HCT116 (cell line): ENCODE measurements at regions not wholly inside any gene's neighbourhood (a gene's known extent, or its start where the extent isn't known, plus 50 kb on each side); places are given as distances from the start of the nearest gene placed in this dataset.

Source experiments
- ATAC-seq: fragments of 200-7000 bp; cut with Tn5 transposase; 2 replicates; pipeline ENCODE4 v1.9.1; 2020; ENCODE audit warnings: mild to moderate bottlenecking, moderate library complexity
- BruUV-seq: library from RNA; stranded (reverse); fragments of 400-500 nt; replicated peaks from 2 replicates; lab custom pipeline; 2021; lab: Mats Ljungman, UMichigan
- CTCF ChIA-PET: fragments of 300-600 bp; sonication (Branson Sonifier 250); formaldehyde crosslinking; loops from one replicate; lab custom pipeline; 2021; ENCODE audit warnings: antibody characterized with exemption; lab: Charles Lee
- POLR2A ChIA-PET: fragments of 300-600, 350-600 bp; sonication (Branson Sonifier 250); formaldehyde crosslinking; loops from one replicate; lab custom pipeline; 2021; ENCODE audit warnings: antibody characterized with exemption; lab: Charles Lee
- RAD21 ChIA-PET, 2 experiments: fragments of 300-600 bp; sonication (Branson Sonifier 250); formaldehyde crosslinking; loops; one replicate each; lab custom pipeline; 2023; ENCODE audit warnings: low total read pairs in 2 of 2; ENCODE audit not compliant: uncharacterized antibody in 2 of 2, unreplicated experiment in 2 of 2, low non-redundant PET in 1 of 2; lab: Charles Lee
- DNase-seq: peaks from one replicate; pipeline ENCODE4 v3.0.0-alpha.2; 2010; ENCODE audit warnings: low read depth, low spot score
- H2AFZ ChIP-seq: fragments of 200-600 bp; shearing (Covaris generic), sonication (generic); 2 replicates; pipeline ENCODE4 v1.6.1; 2017; ENCODE audit warnings: low read depth, mixed run types, mixed read lengths, antibody characterized with exemption, low read length; ENCODE audit not compliant: poor library complexity, severe bottlenecking
- H3K27ac ChIP-seq: 2 replicates; pipeline ENCODE4 v1.5.1; 2012; ENCODE audit warnings: low read depth, low read length
- H3K27me3 ChIP-seq: fragments of 200-600 bp; sonication (generic); 2 replicates; pipeline ENCODE4 v1.6.1; 2016; ENCODE audit warnings: mixed run types, low read length, mixed read lengths; ENCODE audit not compliant: insufficient read depth
- H3K36me3 ChIP-seq, 2 experiments: fragments of 200-500 bp in 1 of 2; fragments of 200-600 bp in 1 of 2; sonication (Bioruptor generic) in 1 of 2; sonication (generic) in 1 of 2; 2 replicates each; pipeline versions ENCODE4 v1.5.1 to v1.6.1; 2014 to 2016; ENCODE audit warnings: low read length in 2 of 2, inconsistent platforms in 1 of 2, mixed read lengths in 1 of 2, mixed run types in 1 of 2; ENCODE audit not compliant: insufficient read depth in 2 of 2, control insufficient read depth in 1 of 2
- H3K4me1 ChIP-seq, 2 experiments: fragments of 200-600 bp in 1 of 2; sonication (generic) in 1 of 2; 2 replicates each; pipeline versions ENCODE4 v1.5.1 to v1.6.1; 2012 to 2017; ENCODE audit warnings: low read length in 2 of 2, inconsistent platforms in 1 of 2, mild to moderate bottlenecking in 1 of 2, mixed read lengths in 1 of 2, mixed run types in 1 of 2, moderate library complexity in 1 of 2; ENCODE audit not compliant: insufficient read depth in 2 of 2, control insufficient read depth in 1 of 2
- H3K4me2 ChIP-seq: fragments of 200-600 bp; sonication (generic); 2 replicates; pipeline ENCODE4 v1.6.1; 2017; ENCODE audit warnings: mixed run types, low read length, mixed read lengths
- H3K4me3 ChIP-seq, 2 experiments: fragments of 200-600 bp in 1 of 2; sonication (generic) in 1 of 2; replicated peaks in 1 of 2; 2 replicates each; pipeline ENCODE4 v1.5.1; 2011 to 2016; ENCODE audit warnings: low read length in 2 of 2, control low read depth in 1 of 2, low read depth in 1 of 2, mild to moderate bottlenecking in 1 of 2, mixed read lengths in 1 of 2, mixed run types in 1 of 2
- H3K79me2 ChIP-seq: fragments of 200-600 bp; sonication (generic); 2 replicates; pipeline ENCODE4 v1.6.1; 2017; ENCODE audit warnings: mild to moderate bottlenecking, mixed run types, low read length, moderate library complexity, mixed read lengths; ENCODE audit not compliant: insufficient read depth
- H3K9ac ChIP-seq: fragments of 200-600 bp; sonication (generic); 2 replicates; pipeline ENCODE4 v1.6.1; 2016; ENCODE audit warnings: low read length, mixed read lengths
- H3K9me2 ChIP-seq: fragments of 200-600 bp; sonication (generic), shearing (Covaris generic); 2 replicates; pipeline ENCODE4 v1.6.1; 2017; ENCODE audit warnings: mixed run types, mild to moderate bottlenecking, moderate library complexity; ENCODE audit not compliant: insufficient read depth
- H3K9me3 ChIP-seq, 2 experiments: fragments of 200-500 bp in 1 of 2; fragments of 200-600 bp in 1 of 2; sonication (Bioruptor generic) in 1 of 2; sonication (generic) in 1 of 2; 2 replicates each; pipeline ENCODE4 v1.6.1; 2014 to 2017; ENCODE audit warnings: low read length in 2 of 2, mixed read lengths in 2 of 2, inconsistent platforms in 1 of 2, low read depth in 1 of 2, mild to moderate bottlenecking in 1 of 2, mixed run types in 1 of 2, moderate library complexity in 1 of 2; ENCODE audit not compliant: control insufficient read depth in 1 of 2, insufficient read depth in 1 of 2
- H4K20me1 ChIP-seq: fragments of 200-600 bp; sonication (generic), shearing (Covaris generic); 2 replicates; pipeline ENCODE4 v1.6.1; 2017; ENCODE audit warnings: mixed run types, mild to moderate bottlenecking, moderate library complexity; ENCODE audit not compliant: insufficient read depth
- CBX3 ChIP-seq: IDR thresholded peaks from 2 replicates; pipeline ENCODE4 v1.6.1; 2012; ENCODE audit warnings: low read depth
- CEBPB ChIP-seq: IDR thresholded peaks from 2 replicates; pipeline ENCODE4 v1.6.1; 2012; ENCODE audit warnings: low read depth
- EGR1 ChIP-seq: IDR thresholded peaks from 2 replicates; pipeline ENCODE4 v1.6.1; 2012; ENCODE audit warnings: low read depth
- ELF1 ChIP-seq: IDR thresholded peaks from 2 replicates; pipeline ENCODE4 v1.6.1; 2012; ENCODE audit warnings: low read depth, borderline replicate concordance
- EZH2 ChIP-seq: fragments of 200-600 bp; sonication (generic); IDR thresholded peaks from 2 replicates; pipeline ENCODE4 v1.6.1; 2017; ENCODE audit warnings: antibody characterized with exemption, mixed run types
- FOSL1 ChIP-seq: IDR thresholded peaks from 2 replicates; pipeline ENCODE4 v1.6.1; 2012; ENCODE audit warnings: low read depth
- JUND ChIP-seq: IDR thresholded peaks from 2 replicates; pipeline ENCODE4 v1.6.1; 2012
- POLR2A ChIP-seq: IDR thresholded peaks from 2 replicates; pipeline ENCODE4 v1.7.0; 2011; ENCODE audit warnings: borderline replicate concordance; ENCODE audit not compliant: insufficient read depth, insufficient read length; ENCODE audit errors: extremely low read depth
- RAD21 ChIP-seq: IDR thresholded peaks from 2 replicates; pipeline ENCODE4 v1.6.1; 2012; ENCODE audit warnings: low read depth, mild to moderate bottlenecking
- SP1 ChIP-seq: IDR thresholded peaks from 2 replicates; pipeline ENCODE4 v1.6.1; 2012; ENCODE audit warnings: low read depth
- SRF ChIP-seq: IDR thresholded peaks from 2 replicates; pipeline ENCODE4 v1.6.1; 2012; ENCODE audit warnings: low read depth
- TCF7L2 ChIP-seq: IDR thresholded peaks from 2 replicates; pipeline ENCODE4 v1.7.0; 2011; ENCODE audit warnings: borderline replicate concordance, inconsistent platforms; ENCODE audit not compliant: insufficient read depth, insufficient read length; ENCODE audit errors: extremely low read depth
- ZFX ChIP-seq: fragments of 450-650 bp; IDR thresholded peaks from 2 replicates; pipeline ENCODE4 v1.6.1; 2017
- ZNF274 ChIP-seq: fragments of 200-500 bp; sonication (Bioruptor generic); IDR thresholded peaks from 2 replicates; pipeline ENCODE4 v1.6.1; 2014; ENCODE audit warnings: mild to moderate bottlenecking, low read depth, low read length, inconsistent platforms
- intact Hi-C: fragments of 100-400 bp; cut with micrococcal nuclease; formaldehyde crosslinking; loops from 2 replicates; pipeline ENCODE4 v1.10.0; 2022
- TF ChIP-seq, protein P1 (sequence below): IDR thresholded peaks from 2 replicates; pipeline ENCODE4 v1.6.1; 2011; ENCODE audit warnings: mild to moderate bottlenecking, low read length, moderate library complexity; ENCODE audit not compliant: insufficient replicate concordance; ENCODE audit errors: extremely low read depth
- TF ChIP-seq, protein P2 (sequence below), 3 experiments: fragments of 200-600 bp in 1 of 3; sonication (generic) in 1 of 3; IDR thresholded peaks in 2 of 3; conservative IDR thresholded peaks in 1 of 3; 2 replicates each; pipeline ENCODE4 v1.5.1; 2012 to 2017; ENCODE audit warnings: low read depth in 2 of 3, low read length in 2 of 3, antibody characterized with exemption in 1 of 3, borderline replicate concordance in 1 of 3, control low read depth in 1 of 3, mild to moderate bottlenecking in 1 of 3, mixed read lengths in 1 of 3, mixed run types in 1 of 3, moderate library complexity in 1 of 3; ENCODE audit not compliant: insufficient read depth in 1 of 3
- TF ChIP-seq, protein P3 (sequence below): IDR thresholded peaks from 2 replicates; pipeline ENCODE4 v1.6.1; 2012
- TF ChIP-seq, protein P4 (sequence below): IDR thresholded peaks from 2 replicates; pipeline ENCODE4 v1.6.1; 2012; ENCODE audit warnings: low read depth

DNA sequence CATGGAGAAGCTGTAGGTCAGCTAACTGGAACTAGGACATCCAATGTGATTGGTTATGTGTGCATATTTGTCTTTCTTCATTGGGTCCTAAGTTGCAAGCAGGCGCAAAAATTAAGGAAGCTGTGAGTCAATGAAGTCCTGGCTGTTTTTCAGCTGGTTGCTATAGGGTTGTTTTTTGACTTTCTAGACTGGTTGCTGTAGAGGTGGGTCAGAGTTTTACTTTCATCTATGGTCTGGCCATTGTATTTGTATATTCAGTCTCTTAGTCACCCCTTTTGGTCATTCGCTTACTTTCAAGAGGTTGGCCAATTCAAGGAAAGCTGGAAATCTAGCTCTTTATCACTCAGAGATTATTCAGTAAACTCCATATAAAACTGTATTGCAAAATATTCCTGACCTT is 62.0 kb upstream of the AMZ2 start:
- DNase-seq = no peak
- BruUV-seq = no TSS peak
- RAD21 ChIA-PET = no interaction called here
- POLR2A ChIA-PET = interaction anchor here (1.3 kb wide), 1 partner anchor 9 kb away, joined by 4 read pairs; no protein-coding TSS in a partner anchor
- Histone ChIP-seq H3K9me3 (no peaks in the 10 kb centered on the region), H3K27me3 (no peaks in the 10 kb centered on the region), H3K36me3 (no peaks in the 10 kb centered on the region), H3K9me2 (no peaks in the 10 kb centered on the region), H3K27ac (no peak overlapping the region; the same call in 1 of the 2 replicates), H3K9ac (no peak overlapping the region), H4K20me1 (no peaks in the 10 kb centered on the region), H3K4me3 (no peak overlapping the region), H3K4me2 (peak overlapping the region; percentile 78), H2AFZ (no peak overlapping the region), H3K79me2 (no peaks in the 10 kb centered on the region), H3K4me1 (peaks cover 44 to 55% of the 10 kb centered on the region in 2 experiments)
- CTCF ChIA-PET = interaction anchor here (1.2 to 4.2 kb wide), 2 partner anchors 15 to 19 kb away, joined by 11 to 23 read pairs; no protein-coding TSS in a partner anchor
- ATAC-seq = no peak
- TF ChIP-seq, protein P1, sequence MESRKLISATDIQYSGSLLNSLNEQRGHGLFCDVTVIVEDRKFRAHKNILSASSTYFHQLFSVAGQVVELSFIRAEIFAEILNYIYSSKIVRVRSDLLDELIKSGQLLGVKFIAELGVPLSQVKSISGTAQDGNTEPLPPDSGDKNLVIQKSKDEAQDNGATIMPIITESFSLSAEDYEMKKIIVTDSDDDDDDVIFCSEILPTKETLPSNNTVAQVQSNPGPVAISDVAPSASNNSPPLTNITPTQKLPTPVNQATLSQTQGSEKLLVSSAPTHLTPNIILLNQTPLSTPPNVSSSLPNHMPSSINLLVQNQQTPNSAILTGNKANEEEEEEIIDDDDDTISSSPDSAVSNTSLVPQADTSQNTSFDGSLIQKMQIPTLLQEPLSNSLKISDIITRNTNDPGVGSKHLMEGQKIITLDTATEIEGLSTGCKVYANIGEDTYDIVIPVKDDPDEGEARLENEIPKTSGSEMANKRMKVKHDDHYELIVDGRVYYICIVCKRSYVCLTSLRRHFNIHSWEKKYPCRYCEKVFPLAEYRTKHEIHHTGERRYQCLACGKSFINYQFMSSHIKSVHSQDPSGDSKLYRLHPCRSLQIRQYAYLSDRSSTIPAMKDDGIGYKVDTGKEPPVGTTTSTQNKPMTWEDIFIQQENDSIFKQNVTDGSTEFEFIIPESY = no peak
- no peak for TF ChIP-seq ZNF274
- TF ChIP-seq ELF1 = no peak
- TF ChIP-seq JUND = no peak
- no peak for TF ChIP-seq SRF
- TF ChIP-seq, protein P2, sequence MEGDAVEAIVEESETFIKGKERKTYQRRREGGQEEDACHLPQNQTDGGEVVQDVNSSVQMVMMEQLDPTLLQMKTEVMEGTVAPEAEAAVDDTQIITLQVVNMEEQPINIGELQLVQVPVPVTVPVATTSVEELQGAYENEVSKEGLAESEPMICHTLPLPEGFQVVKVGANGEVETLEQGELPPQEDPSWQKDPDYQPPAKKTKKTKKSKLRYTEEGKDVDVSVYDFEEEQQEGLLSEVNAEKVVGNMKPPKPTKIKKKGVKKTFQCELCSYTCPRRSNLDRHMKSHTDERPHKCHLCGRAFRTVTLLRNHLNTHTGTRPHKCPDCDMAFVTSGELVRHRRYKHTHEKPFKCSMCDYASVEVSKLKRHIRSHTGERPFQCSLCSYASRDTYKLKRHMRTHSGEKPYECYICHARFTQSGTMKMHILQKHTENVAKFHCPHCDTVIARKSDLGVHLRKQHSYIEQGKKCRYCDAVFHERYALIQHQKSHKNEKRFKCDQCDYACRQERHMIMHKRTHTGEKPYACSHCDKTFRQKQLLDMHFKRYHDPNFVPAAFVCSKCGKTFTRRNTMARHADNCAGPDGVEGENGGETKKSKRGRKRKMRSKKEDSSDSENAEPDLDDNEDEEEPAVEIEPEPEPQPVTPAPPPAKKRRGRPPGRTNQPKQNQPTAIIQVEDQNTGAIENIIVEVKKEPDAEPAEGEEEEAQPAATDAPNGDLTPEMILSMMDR (IDR thresholded peaks at IDR 0.05 in 2 of 3, conservative IDR thresholded peaks at IDR 0.05 in 1 of 3; ENCODE audit: borderline replicate concordance in 1 of 3, insufficient read depth in 1 of 3, low read depth in 2 of 3, low read length in 2 of 3) = no peak
- no peak for TF ChIP-seq FOSL1
- TF ChIP-seq, protein P3, sequence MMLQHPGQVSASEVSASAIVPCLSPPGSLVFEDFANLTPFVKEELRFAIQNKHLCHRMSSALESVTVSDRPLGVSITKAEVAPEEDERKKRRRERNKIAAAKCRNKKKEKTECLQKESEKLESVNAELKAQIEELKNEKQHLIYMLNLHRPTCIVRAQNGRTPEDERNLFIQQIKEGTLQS = no peak
- TF ChIP-seq, protein P4, sequence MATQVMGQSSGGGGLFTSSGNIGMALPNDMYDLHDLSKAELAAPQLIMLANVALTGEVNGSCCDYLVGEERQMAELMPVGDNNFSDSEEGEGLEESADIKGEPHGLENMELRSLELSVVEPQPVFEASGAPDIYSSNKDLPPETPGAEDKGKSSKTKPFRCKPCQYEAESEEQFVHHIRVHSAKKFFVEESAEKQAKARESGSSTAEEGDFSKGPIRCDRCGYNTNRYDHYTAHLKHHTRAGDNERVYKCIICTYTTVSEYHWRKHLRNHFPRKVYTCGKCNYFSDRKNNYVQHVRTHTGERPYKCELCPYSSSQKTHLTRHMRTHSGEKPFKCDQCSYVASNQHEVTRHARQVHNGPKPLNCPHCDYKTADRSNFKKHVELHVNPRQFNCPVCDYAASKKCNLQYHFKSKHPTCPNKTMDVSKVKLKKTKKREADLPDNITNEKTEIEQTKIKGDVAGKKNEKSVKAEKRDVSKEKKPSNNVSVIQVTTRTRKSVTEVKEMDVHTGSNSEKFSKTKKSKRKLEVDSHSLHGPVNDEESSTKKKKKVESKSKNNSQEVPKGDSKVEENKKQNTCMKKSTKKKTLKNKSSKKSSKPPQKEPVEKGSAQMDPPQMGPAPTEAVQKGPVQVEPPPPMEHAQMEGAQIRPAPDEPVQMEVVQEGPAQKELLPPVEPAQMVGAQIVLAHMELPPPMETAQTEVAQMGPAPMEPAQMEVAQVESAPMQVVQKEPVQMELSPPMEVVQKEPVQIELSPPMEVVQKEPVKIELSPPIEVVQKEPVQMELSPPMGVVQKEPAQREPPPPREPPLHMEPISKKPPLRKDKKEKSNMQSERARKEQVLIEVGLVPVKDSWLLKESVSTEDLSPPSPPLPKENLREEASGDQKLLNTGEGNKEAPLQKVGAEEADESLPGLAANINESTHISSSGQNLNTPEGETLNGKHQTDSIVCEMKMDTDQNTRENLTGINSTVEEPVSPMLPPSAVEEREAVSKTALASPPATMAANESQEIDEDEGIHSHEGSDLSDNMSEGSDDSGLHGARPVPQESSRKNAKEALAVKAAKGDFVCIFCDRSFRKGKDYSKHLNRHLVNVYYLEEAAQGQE = no peak
- TF ChIP-seq EGR1 = no peak
- no peak for TF ChIP-seq CBX3
- TF ChIP-seq POLR2A = no peak
- TF ChIP-seq CEBPB = no peak
- TF ChIP-seq TCF7L2 = no peak
- TF ChIP-seq SP1 = no peak
- no peak for TF ChIP-seq EZH2
- no peak for TF ChIP-seq ZFX
- no peak for TF ChIP-seq RAD21
- intact Hi-C loops = no loop called here
